ENCODE measurements at regions not wholly inside any gene's neighbourhood (a gene's known extent, or its start where the extent isn't known, plus 50 kb on each side); places are given as distances from the start of the nearest gene placed in this dataset.

- TF ChIP-seq, protein P1, sequence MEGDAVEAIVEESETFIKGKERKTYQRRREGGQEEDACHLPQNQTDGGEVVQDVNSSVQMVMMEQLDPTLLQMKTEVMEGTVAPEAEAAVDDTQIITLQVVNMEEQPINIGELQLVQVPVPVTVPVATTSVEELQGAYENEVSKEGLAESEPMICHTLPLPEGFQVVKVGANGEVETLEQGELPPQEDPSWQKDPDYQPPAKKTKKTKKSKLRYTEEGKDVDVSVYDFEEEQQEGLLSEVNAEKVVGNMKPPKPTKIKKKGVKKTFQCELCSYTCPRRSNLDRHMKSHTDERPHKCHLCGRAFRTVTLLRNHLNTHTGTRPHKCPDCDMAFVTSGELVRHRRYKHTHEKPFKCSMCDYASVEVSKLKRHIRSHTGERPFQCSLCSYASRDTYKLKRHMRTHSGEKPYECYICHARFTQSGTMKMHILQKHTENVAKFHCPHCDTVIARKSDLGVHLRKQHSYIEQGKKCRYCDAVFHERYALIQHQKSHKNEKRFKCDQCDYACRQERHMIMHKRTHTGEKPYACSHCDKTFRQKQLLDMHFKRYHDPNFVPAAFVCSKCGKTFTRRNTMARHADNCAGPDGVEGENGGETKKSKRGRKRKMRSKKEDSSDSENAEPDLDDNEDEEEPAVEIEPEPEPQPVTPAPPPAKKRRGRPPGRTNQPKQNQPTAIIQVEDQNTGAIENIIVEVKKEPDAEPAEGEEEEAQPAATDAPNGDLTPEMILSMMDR (IDR thresholded peaks at IDR 0.05; ENCODE audit: insufficient read depth, low read depth, low read length), result no peak
- ChIA-PET POLR2A (no interaction called here), CTCF (no interaction called here)
Measured at GRCh38 chr15:61780278-61780980, 279.8 kb downstream of the VPS13C start.

DNA sequence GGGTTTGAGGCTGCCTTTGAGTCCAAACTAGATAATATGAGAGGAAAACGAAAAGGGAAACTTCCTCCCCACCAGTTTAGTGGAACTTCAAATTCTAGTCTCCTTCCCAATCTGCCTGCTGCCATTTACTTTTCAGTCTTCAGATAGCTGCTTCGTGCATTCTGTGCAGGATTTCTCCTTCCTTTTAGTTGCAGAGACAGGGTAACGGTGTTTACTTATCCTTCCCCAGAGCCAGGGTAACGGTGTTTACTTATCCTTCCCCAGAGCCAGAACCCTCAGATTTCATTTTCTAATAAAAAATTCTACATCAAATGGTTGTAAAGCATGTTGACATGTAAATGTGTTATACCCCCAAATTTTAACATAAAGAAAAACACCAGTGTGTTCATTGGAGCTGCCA, 282.6 kb downstream of the VPS13C start:
- TF ChIP-seq, protein P1 (IDR thresholded peaks at IDR 0.05; ENCODE audit: insufficient read depth, low read depth, low read length), result no peak
- DNase-seq (ENCODE audit: low read depth), result no peak
- Histone ChIP-seq H3K27me3 (ENCODE audit: control insufficient read depth, insufficient read depth, low read length) (no peaks in the 10 kb centered on the region), H3K36me3 (ENCODE audit: control insufficient read depth, insufficient read depth, low read length) (no peaks in the 10 kb centered on the region), H3K4me3 (ENCODE audit: low read depth, low read length) (no peak overlapping the region)
- CTCF ChIA-PET, result no interaction called here
- POLR2A ChIA-PET, result no interaction called here

More at GRCh38 chr15:61780278-61780980, 279.8 kb downstream of the VPS13C start:
- Histone ChIP-seq H3K4me3 (ENCODE audit: low read depth, low read length) (no peak overlapping the region), H3K27me3 (ENCODE audit: control insufficient read depth, insufficient read depth, low read length) (no peaks in the 10 kb centered on the region), H3K36me3 (ENCODE audit: control insufficient read depth, insufficient read depth, low read length) (no peaks in the 10 kb centered on the region)
- no peak for DNase-seq (ENCODE audit: low read depth)

DNA sequence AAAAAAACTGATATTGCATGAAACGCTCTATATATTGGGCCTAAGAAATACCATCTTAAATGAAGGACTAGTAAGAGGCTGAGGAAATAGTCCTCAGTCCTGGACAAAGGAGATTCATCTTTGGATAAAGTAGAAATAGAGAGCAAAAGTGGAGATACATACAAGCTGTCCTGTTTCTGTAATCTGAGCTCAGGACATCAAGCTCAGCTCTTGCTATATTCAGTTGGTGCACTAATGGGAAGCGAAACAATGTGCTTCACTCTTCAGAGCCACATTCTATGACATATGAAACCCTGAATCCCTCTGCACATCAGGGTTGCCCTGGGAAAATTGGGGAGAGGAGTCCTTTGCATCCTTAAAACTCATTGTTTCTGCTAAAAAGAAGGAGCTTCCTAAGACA, 290.7 kb downstream of the VPS13C start:
- Histone ChIP-seq H3K4me3 (ENCODE audit: low read depth, low read length) (no peak overlapping the region), H3K27me3 (ENCODE audit: control insufficient read depth, insufficient read depth, low read length) (no peaks in the 10 kb centered on the region), H3K36me3 (ENCODE audit: control insufficient read depth, insufficient read depth, low read length) (no peaks in the 10 kb centered on the region)
- POLR2A ChIA-PET, result no interaction called here
- no peak for DNase-seq (ENCODE audit: low read depth)
- CTCF ChIA-PET, result interaction anchor here (0.6 kb wide), 1 partner anchor 16 kb away, joined by 4 read pairs; no protein-coding TSS in a partner anchor
- TF ChIP-seq, protein P1 (IDR thresholded peaks at IDR 0.05; ENCODE audit: insufficient read depth, low read depth, low read length), result no peak

DNA sequence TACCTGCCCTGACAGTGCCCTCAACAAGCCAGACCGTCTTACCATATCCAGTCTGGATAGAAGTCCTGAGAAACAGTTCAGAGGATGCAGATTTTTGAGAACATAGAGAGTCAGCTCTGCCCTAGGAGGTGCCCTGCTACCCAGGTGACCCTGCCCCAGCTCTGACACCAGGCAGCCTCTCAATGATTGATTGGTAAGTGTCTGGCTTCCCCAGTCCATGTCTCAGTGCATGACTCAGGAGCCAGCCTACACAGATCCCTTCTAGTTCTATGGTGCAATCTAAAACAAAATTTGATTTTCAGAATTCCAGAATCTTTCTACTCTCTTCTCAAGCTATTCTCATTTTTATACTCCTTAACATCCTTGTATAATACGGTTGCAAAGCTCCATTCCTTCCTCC, 292.1 kb downstream of the VPS13C start:
- POLR2A ChIA-PET, result no interaction called here
- Histone ChIP-seq H3K27me3 (ENCODE audit: control insufficient read depth, insufficient read depth, low read length) (no peaks in the 10 kb centered on the region), H3K36me3 (ENCODE audit: control insufficient read depth, insufficient read depth, low read length) (no peaks in the 10 kb centered on the region), H3K4me3 (ENCODE audit: low read depth, low read length) (no peak overlapping the region)
- TF ChIP-seq, protein P1 (IDR thresholded peaks at IDR 0.05; ENCODE audit: insufficient read depth, low read depth, low read length), result no peak
- no peak for DNase-seq (ENCODE audit: low read depth)
- CTCF ChIA-PET, result no interaction called here

- CTCF ChIA-PET, result no interaction called here
- no peak for DNase-seq (ENCODE audit: low read depth)
- no peaks in the 10 kb centered on the region for H3K36me3 ChIP-seq (ENCODE audit: control insufficient read depth, insufficient read depth, low read length)
- POLR2A ChIA-PET, result no interaction called here
- H3K27me3 ChIP-seq (ENCODE audit: control insufficient read depth, insufficient read depth, low read length), result no peaks in the 10 kb centered on the region
- TF ChIP-seq, protein P1 (IDR thresholded peaks at IDR 0.05; ENCODE audit: insufficient read depth, low read depth, low read length), result no peak
- H3K4me3 ChIP-seq (ENCODE audit: low read depth, low read length), result no peak overlapping the region
Measured at GRCh38 chr15:61764981-61765380, 295.3 kb downstream of the VPS13C start.

Data from BJ (cell line).